Progenitor cell of endocrine pancreas (in vitro differentiated cells): ENCODE measurements at regions not wholly inside any gene's neighbourhood (a gene's known extent, or its start where the extent isn't known, plus 50 kb on each side); places are given as distances from the start of the nearest gene placed in this dataset.

ENCODE experiments used
- DNase-seq: peaks from one replicate; pipeline ENCODE4 v3.0.0; 2021; ENCODE audit warnings: low spot score; ENCODE audit not compliant: unreplicated experiment
- H3K27ac Mint-ChIP-seq: 2 replicates; pipeline ENCODE4 v1.8.0; 2021; ENCODE audit warnings: mild to moderate bottlenecking, moderate library complexity, mixed read lengths
- H3K27me3 Mint-ChIP-seq: 2 replicates; pipeline ENCODE4 v1.8.0; 2021; ENCODE audit warnings: mixed read lengths
- H3K36me3 Mint-ChIP-seq: 2 replicates; pipeline ENCODE4 v1.8.0; 2022; ENCODE audit warnings: mixed read lengths; ENCODE audit not compliant: insufficient read depth
- H3K4me1 Mint-ChIP-seq: 2 replicates; pipeline ENCODE4 v1.8.0; 2021; ENCODE audit warnings: low read depth, mixed read lengths
- H3K4me3 Mint-ChIP-seq: 2 replicates; pipeline ENCODE4 v1.8.0; 2021; ENCODE audit warnings: low read depth, mild to moderate bottlenecking, moderate library complexity, mixed read lengths
- H3K9me3 Mint-ChIP-seq: 2 replicates; pipeline ENCODE4 v1.8.0; 2021; ENCODE audit warnings: low read depth, mixed read lengths
- CTCF ChIP-seq: fragments of 200-600 bp; sonication (generic); IDR thresholded peaks from one replicate; pipeline ENCODE4 v1.5.0; 2021; ENCODE audit warnings: antibody characterized with exemption, mild to moderate bottlenecking; ENCODE audit not compliant: unreplicated experiment

- TF ChIP-seq CTCF, result no peak
- Mint-ChIP-seq H3K27ac (no peak overlapping the region), H3K9me3 (no peaks in the 10 kb centered on the region), H3K36me3 (no peaks in the 10 kb centered on the region), H3K27me3 (no peaks in the 10 kb centered on the region), H3K4me3 (no peak overlapping the region), H3K4me1 (no peaks in the 10 kb centered on the region)
- DNase-seq, result no peak
These were observed 842.1 kb upstream of the FANCL start for GRCh38 chr2:59083075-59083828.

- H3K4me3 Mint-ChIP-seq, result no peak overlapping the region
- H3K36me3 Mint-ChIP-seq, result no peaks in the 10 kb centered on the region
- no peaks in the 10 kb centered on the region for H3K9me3 Mint-ChIP-seq
- no peak for DNase-seq
- no peaks in the 10 kb centered on the region for H3K27me3 Mint-ChIP-seq
- TF ChIP-seq CTCF, result no peak
- H3K27ac Mint-ChIP-seq, result no peak overlapping the region
- H3K4me1 Mint-ChIP-seq, result no peaks in the 10 kb centered on the region
These were observed 841.5 kb upstream of the FANCL start for GRCh38 chr2:59082657-59083056.

GRCh38 chr2:59080451-59081181 is 839.5 kb upstream of the FANCL start:
- Mint-ChIP-seq H3K4me3 (no peak overlapping the region), H3K4me1 (peaks cover 2% of the 10 kb centered on the region), H3K9me3 (no peaks in the 10 kb centered on the region), H3K36me3 (no peaks in the 10 kb centered on the region), H3K27me3 (no peaks in the 10 kb centered on the region), H3K27ac (no peak overlapping the region)
- TF ChIP-seq CTCF, result no peak
- no peak for DNase-seq

- Mint-ChIP-seq H3K9me3 (no peaks in the 10 kb centered on the region), H3K4me3 (no peak overlapping the region), H3K4me1 (peaks cover 7% of the 10 kb centered on the region), H3K27ac (no peak overlapping the region), H3K27me3 (no peaks in the 10 kb centered on the region), H3K36me3 (no peaks in the 10 kb centered on the region)
- no peak for DNase-seq
- no peak for TF ChIP-seq CTCF
These were observed 836.9 kb upstream of the FANCL start for GRCh38 chr2:59077981-59078531.

GRCh38 chr2:59077026-59077725 is 836.1 kb upstream of the FANCL start:
- H3K27me3 Mint-ChIP-seq, result no peaks in the 10 kb centered on the region
- no peak overlapping the region for H3K4me3 Mint-ChIP-seq
- peaks cover 9% of the 10 kb centered on the region for H3K4me1 Mint-ChIP-seq
- H3K9me3 Mint-ChIP-seq, result peaks cover 2% of the 10 kb centered on the region
- no peak overlapping the region for H3K27ac Mint-ChIP-seq
- DNase-seq, result no peak
- no peaks in the 10 kb centered on the region for H3K36me3 Mint-ChIP-seq
- no peak for TF ChIP-seq CTCF
